ENCODE measurements at regions not wholly inside any gene's neighbourhood (a gene's known extent, or its start where the extent isn't known, plus 50 kb on each side); places are given as distances from the start of the nearest gene placed in this dataset.

- no peaks in the 10 kb centered on the region for H3K27me3 Mint-ChIP-seq (ENCODE audit: low read depth)
- DNase-seq (ENCODE audit: low read depth, low spot score) = no peak
- peaks cover 3% of the 10 kb centered on the region for H3K36me3 Mint-ChIP-seq (ENCODE audit: low read depth)
- TF ChIP-seq CTCF (conservative IDR thresholded peaks at IDR 0.05) = no peak
- no peak overlapping the region for H3K4me3 Mint-ChIP-seq
- H3K27ac Mint-ChIP-seq (ENCODE audit: unreplicated experiment) = peak overlapping the region; percentile 35
- H3K9me3 Mint-ChIP-seq = peaks cover 5% of the 10 kb centered on the region
- no peaks in the 10 kb centered on the region for H3K4me1 Mint-ChIP-seq
Observed at GRCh38 chr5:82426464-82427154, 148.5 kb upstream of the RPS23 start.

DNA sequence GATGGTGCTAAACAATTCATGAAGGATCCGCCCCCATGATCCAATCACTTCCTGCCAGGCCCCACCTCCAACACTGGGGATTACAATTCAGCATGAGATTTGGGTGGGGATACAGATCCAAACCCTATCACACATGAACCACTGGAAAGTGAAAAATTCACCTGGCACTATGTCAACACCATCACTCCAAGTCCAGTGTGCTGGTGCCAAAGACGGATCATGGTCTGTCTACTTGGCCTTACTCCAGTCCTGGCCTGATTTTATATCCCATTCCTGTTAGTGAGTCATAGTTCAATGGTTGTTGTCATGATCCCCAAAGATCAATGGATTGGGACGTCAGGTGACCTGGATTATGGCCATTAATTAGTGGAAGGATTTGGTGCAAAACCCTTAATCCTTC, 147.4 kb upstream of the RPS23 start:
- Mint-ChIP-seq H3K4me1 (no peaks in the 10 kb centered on the region), H3K36me3 (ENCODE audit: low read depth) (peaks cover 3% of the 10 kb centered on the region), H3K4me3 (no peak overlapping the region)

GRCh38 chr5:82424211-82424610, 146.1 kb upstream of the RPS23 start:
- Mint-ChIP-seq H3K27ac (ENCODE audit: unreplicated experiment) (no peak overlapping the region), H3K36me3 (ENCODE audit: low read depth) (peaks cover 3% of the 10 kb centered on the region), H3K4me1 (no peaks in the 10 kb centered on the region), H3K27me3 (ENCODE audit: low read depth) (no peaks in the 10 kb centered on the region), H3K4me3 (no peak overlapping the region), H3K9me3 (peaks cover 5% of the 10 kb centered on the region)
- TF ChIP-seq CTCF (conservative IDR thresholded peaks at IDR 0.05) = no peak
- DNase-seq (ENCODE audit: low read depth, low spot score) = no peak

More for the DNA sequence above, 147.4 kb upstream of the RPS23 start:
- no peak for DNase-seq (ENCODE audit: low read depth, low spot score)
- no peak for TF ChIP-seq CTCF (conservative IDR thresholded peaks at IDR 0.05)
- Mint-ChIP-seq H3K27me3 (ENCODE audit: low read depth) (no peaks in the 10 kb centered on the region), H3K9me3 (peaks cover 5% of the 10 kb centered on the region), H3K27ac (ENCODE audit: unreplicated experiment) (no peak overlapping the region)

DNA sequence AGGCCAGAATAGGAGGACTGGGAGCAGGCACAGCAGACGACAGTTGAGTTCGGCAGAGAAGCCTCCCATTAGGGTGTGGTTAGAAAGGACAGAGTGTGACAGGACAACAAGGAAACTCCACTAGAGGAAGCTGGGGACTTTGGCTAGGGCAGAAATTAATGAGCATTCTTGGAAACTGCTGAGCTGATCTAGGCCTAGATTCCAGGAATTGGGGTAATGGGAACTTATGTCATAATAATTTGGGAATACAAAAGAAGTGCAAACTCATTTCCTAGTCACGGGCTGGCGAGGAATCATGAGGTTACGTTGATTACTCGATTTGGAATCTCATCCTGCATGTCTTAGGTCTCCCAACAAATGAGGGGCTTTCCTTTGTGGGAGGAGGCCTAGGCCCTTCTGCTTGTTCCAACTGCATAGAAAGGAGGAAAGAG, 144.6 kb upstream of the RPS23 start:
- H3K27ac Mint-ChIP-seq (ENCODE audit: unreplicated experiment) = no peak overlapping the region
- TF ChIP-seq CTCF (conservative IDR thresholded peaks at IDR 0.05) = no peak
- peaks cover 2% of the 10 kb centered on the region for H3K9me3 Mint-ChIP-seq
- DNase-seq (ENCODE audit: low read depth, low spot score) = no peak
- H3K36me3 Mint-ChIP-seq (ENCODE audit: low read depth) = no peaks in the 10 kb centered on the region
- H3K27me3 Mint-ChIP-seq (ENCODE audit: low read depth) = no peaks in the 10 kb centered on the region
- H3K4me1 Mint-ChIP-seq = no peaks in the 10 kb centered on the region
- H3K4me3 Mint-ChIP-seq = no peak overlapping the region

GRCh38 chr5:82422001-82422740, 144.0 kb upstream of the RPS23 start:
- no peak for TF ChIP-seq CTCF (conservative IDR thresholded peaks at IDR 0.05)
- Mint-ChIP-seq H3K9me3 (no peaks in the 10 kb centered on the region), H3K4me1 (no peaks in the 10 kb centered on the region), H3K27me3 (ENCODE audit: low read depth) (no peaks in the 10 kb centered on the region), H3K27ac (ENCODE audit: unreplicated experiment) (no peak overlapping the region), H3K36me3 (ENCODE audit: low read depth) (no peaks in the 10 kb centered on the region), H3K4me3 (no peak overlapping the region)
- DNase-seq (ENCODE audit: low read depth, low spot score) = no peak

Measured in neural crest cell (in vitro differentiated cells).